ENCODE measurements at regions not wholly inside any gene's neighbourhood (a gene's known extent, or its start where the extent isn't known, plus 50 kb on each side); places are given as distances from the start of the nearest gene placed in this dataset.
A peak's percentile ranks its signal among the peaks of the same experiment; 100 is the strongest.

DNA sequence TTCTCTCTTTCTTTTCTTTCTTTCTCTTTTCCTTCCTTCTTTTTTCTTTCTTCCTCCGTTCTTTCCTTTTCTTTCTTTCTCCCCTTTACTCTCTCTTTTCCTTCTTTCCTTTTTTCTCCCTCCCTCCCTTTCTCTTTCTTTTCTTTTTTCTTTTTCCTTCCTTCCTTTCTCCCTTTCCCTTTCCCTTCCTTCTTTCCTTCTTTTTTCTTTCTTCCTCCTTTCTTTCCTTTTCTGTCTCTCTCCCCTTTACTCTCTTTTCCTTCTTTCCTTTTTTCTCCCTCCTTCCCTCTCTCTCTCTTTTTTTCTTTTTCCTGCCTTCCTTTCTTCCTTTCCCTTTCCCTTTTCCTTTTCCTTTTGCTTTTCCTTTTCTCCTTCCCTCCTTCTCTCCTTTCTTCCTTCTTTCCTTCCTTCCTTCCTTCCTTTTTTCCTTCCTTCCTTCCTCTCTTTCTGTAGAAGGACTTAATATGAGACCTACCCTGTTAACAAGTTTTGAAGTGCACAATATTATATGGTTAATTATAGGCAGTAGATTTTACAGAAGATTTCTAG is 142.7 kb upstream of the CD180 start:
- TF ChIP-seq, protein P1, sequence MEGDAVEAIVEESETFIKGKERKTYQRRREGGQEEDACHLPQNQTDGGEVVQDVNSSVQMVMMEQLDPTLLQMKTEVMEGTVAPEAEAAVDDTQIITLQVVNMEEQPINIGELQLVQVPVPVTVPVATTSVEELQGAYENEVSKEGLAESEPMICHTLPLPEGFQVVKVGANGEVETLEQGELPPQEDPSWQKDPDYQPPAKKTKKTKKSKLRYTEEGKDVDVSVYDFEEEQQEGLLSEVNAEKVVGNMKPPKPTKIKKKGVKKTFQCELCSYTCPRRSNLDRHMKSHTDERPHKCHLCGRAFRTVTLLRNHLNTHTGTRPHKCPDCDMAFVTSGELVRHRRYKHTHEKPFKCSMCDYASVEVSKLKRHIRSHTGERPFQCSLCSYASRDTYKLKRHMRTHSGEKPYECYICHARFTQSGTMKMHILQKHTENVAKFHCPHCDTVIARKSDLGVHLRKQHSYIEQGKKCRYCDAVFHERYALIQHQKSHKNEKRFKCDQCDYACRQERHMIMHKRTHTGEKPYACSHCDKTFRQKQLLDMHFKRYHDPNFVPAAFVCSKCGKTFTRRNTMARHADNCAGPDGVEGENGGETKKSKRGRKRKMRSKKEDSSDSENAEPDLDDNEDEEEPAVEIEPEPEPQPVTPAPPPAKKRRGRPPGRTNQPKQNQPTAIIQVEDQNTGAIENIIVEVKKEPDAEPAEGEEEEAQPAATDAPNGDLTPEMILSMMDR (IDR thresholded peaks at IDR 0.05), result peak; percentile 20
- POLR2A ChIA-PET, result no interaction called here

DNA sequence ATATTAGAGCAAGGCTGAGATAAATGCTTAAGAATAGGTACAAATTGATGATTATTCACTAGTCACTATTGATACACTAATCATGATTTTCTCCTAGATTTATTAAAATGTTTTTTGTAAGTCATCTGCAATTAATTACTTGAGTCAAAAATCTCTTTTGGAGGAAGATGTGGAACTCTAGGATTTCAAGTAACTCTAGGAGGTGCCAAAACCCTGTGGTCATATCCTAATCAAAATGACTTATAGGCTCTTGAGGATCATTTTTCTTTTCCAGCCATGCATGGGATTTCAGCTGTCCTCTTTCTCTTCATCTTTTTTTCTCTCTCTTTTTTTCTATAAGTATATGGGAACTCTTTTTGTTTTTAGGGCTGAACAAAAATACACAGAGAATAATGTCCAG is 141.8 kb upstream of the CD180 start:
- DNase-seq, result no peak
- TF ChIP-seq, protein P1 (IDR thresholded peaks at IDR 0.05), result no peak
- peaks cover 2% of the 10 kb centered on the region for H3K27me3 Mint-ChIP-seq
- ChIA-PET CTCF (no interaction called here), POLR2A (no interaction called here)
- intact Hi-C loops (cut with micrococcal nuclease), result no loop called here
- no peaks in the 10 kb centered on the region for H3K36me3 Mint-ChIP-seq (ENCODE audit: low read depth)
- no peak for ATAC-seq
- H3K4me3 Mint-ChIP-seq, result no peak overlapping the region
- no peaks in the 10 kb centered on the region for H3K4me1 Mint-ChIP-seq (ENCODE audit: low read depth)
- H3K9me3 Mint-ChIP-seq, result no peaks in the 10 kb centered on the region
- H3K27ac Mint-ChIP-seq, result no peak overlapping the region

More for the DNA sequence above, 142.7 kb upstream of the CD180 start:
- Mint-ChIP-seq H3K36me3 (ENCODE audit: low read depth) (no peaks in the 10 kb centered on the region), H3K4me3 (no peak overlapping the region), H3K9me3 (no peaks in the 10 kb centered on the region), H3K27ac (no peak overlapping the region), H3K4me1 (ENCODE audit: low read depth) (no peaks in the 10 kb centered on the region), H3K27me3 (peaks cover 2% of the 10 kb centered on the region)
- intact Hi-C loops (cut with micrococcal nuclease), result no loop called here
- DNase-seq, result no peak
- CTCF ChIA-PET, result no interaction called here
- ATAC-seq, result no peak

DNA sequence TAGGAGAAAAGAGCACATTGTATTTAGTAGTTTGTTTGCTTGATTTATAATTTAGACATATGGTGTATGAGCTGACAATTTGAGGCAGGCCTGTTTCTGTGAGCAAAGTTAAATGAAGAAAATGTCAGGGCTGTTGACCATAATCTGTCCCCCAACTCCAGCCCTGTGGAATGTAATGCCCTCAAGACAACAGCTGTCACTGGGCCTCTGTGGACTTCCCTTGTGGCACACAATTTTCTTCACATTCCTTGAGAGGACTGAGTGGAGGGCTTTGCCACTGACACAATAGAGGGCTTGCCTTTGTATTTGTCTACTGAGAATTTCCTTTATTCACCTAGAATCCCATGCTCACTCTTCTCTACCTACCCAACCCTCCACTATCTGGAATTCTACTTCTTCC is 141.2 kb upstream of the CD180 start:
- Mint-ChIP-seq H3K27me3 (peaks cover 2% of the 10 kb centered on the region), H3K4me3 (no peak overlapping the region), H3K36me3 (ENCODE audit: low read depth) (no peaks in the 10 kb centered on the region), H3K9me3 (no peaks in the 10 kb centered on the region), H3K4me1 (ENCODE audit: low read depth) (no peaks in the 10 kb centered on the region), H3K27ac (no peak overlapping the region)
- ChIA-PET POLR2A (interaction anchor here (0.6 kb wide), 1 partner anchor 14 kb away, joined by 3 read pairs; no protein-coding TSS in a partner anchor), CTCF (no interaction called here)
- ATAC-seq, result no peak
- intact Hi-C loops (cut with micrococcal nuclease), result no loop called here
- DNase-seq, result no peak
- TF ChIP-seq, protein P1 (IDR thresholded peaks at IDR 0.05), result no peak

DNA sequence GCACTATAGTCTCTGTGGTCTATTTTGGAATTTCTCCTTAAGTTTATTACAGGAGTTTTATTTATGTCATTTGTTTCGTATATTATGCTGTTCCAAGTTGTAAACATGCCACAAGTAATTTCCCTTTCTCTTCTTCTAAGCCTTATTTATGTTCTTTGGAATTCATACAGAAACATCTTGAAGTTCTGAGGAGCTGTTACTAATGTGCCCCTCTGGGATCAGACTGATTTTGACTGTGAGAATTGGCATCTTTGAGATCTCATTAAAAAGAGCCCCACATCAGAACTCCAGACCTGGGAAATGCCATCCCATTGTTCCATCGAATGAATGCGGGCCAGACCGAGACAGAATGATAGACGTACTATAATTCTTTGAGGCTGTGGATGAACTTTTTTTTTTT is 138.8 kb upstream of the CD180 start:
- H3K27me3 Mint-ChIP-seq, result peaks cover 2% of the 10 kb centered on the region
- H3K4me1 Mint-ChIP-seq (ENCODE audit: low read depth), result no peaks in the 10 kb centered on the region
- TF ChIP-seq, protein P1 (IDR thresholded peaks at IDR 0.05), result no peak
- no peaks in the 10 kb centered on the region for H3K36me3 Mint-ChIP-seq (ENCODE audit: low read depth)
- intact Hi-C loops (cut with micrococcal nuclease), result no loop called here
- ChIA-PET CTCF (no interaction called here), POLR2A (no interaction called here)
- no peak overlapping the region for H3K27ac Mint-ChIP-seq
- H3K4me3 Mint-ChIP-seq, result no peak overlapping the region
- peaks cover 4% of the 10 kb centered on the region for H3K9me3 Mint-ChIP-seq
- no peak for DNase-seq
- ATAC-seq, result no peak

DNA sequence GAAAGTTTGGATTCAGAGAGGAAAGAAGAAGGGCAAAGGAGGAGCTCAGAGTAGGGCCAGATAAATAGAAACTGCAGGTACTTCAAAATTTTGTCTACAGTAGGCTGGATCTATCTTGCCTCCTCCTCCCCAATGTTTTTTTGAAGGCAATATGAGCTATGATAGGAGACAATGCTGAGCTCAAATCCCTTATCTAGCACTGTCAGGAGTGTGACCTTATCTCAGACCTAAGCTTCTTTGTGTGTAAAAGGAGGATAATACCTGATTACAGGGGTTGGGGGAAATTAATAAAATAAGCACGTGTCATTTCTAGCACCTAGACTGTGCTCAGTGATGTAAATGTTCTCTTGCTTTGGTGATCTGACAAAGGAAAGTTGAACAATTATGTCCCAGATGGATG is 137.8 kb upstream of the CD180 start:
- TF ChIP-seq, protein P1 (IDR thresholded peaks at IDR 0.05), result no peak
- no peak overlapping the region for H3K27ac Mint-ChIP-seq
- no peaks in the 10 kb centered on the region for H3K4me1 Mint-ChIP-seq (ENCODE audit: low read depth)
- DNase-seq (no peak), ATAC-seq (no peak)
- CTCF ChIA-PET, result no interaction called here
- intact Hi-C loops (cut with micrococcal nuclease), result no loop called here
- H3K27me3 Mint-ChIP-seq, result no peaks in the 10 kb centered on the region
- H3K9me3 Mint-ChIP-seq, result peaks cover 4% of the 10 kb centered on the region
- no peak overlapping the region for H3K4me3 Mint-ChIP-seq
- H3K36me3 Mint-ChIP-seq (ENCODE audit: low read depth), result no peaks in the 10 kb centered on the region
- POLR2A ChIA-PET, result no interaction called here
